ENCODE measurements at regions not wholly inside any gene's neighbourhood (a gene's known extent, or its start where the extent isn't known, plus 50 kb on each side); places are given as distances from the start of the nearest gene placed in this dataset.

- no TSS peak for BruUV-seq (replicated peaks)
- POLR2A ChIA-PET: no interaction called here
- no peaks in the 10 kb centered on the region for H3K9me3 ChIP-seq (replicated peaks; ENCODE audit: control insufficient read depth, insufficient read depth, low read depth, low read length)
- DNase-seq (ENCODE audit: extremely low read depth in 1 of 4, low spot score in 3 of 4) (no peak), ATAC-seq (no peak), FAIRE-seq (no peak)
- WGBS (ENCODE audit: insufficient coverage, low coverage, missing lambda C conversion rate): 0% methylated on average over 2 of the region's 2 CpGs
- intact Hi-C loops (cut with micrococcal nuclease): no loop called here
- H3K9me1 ChIP-seq (ENCODE audit: control insufficient read depth, insufficient read depth, low read length): no peaks in the 10 kb centered on the region
- no peak overlapping the region for H3K9ac ChIP-seq (ENCODE audit: insufficient read depth in 1 of 2, low read depth in 2 of 2, low read length in 2 of 2)
- H2AFZ ChIP-seq (ENCODE audit: low read depth, low read length): no peak overlapping the region
- no peak overlapping the region for H3K4me2 ChIP-seq (ENCODE audit: insufficient read depth, low read length)
- H3K27me3 ChIP-seq (ENCODE audit: control insufficient read depth in 2 of 2, insufficient read depth in 2 of 2, low read length in 2 of 2): peaks cover 4 to 5% of the 10 kb centered on the region in 2 experiments; a peak in 3 of 5 replicates
- CTCF ChIA-PET (ENCODE audit: low intra/inter-chr PET ratio): no interaction called here
- no peaks in the 10 kb centered on the region for H3K4me1 ChIP-seq (replicated peaks in 1 of 2; ENCODE audit: control insufficient read depth in 2 of 2, insufficient read depth in 2 of 2, low read length in 2 of 2)
- in situ Hi-C loops (cut with MboI): no loop called here
- H4K20me1 ChIP-seq (replicated peaks; ENCODE audit: control insufficient read depth, insufficient read depth, low read length): no peaks in the 10 kb centered on the region
- H3K4me3 ChIP-seq: no peak overlapping the region
- H3K36me3 ChIP-seq (ENCODE audit: control insufficient read depth, insufficient read depth, low read length): no peaks in the 10 kb centered on the region
- no peaks in the 10 kb centered on the region for H3K79me2 ChIP-seq (ENCODE audit: control insufficient read depth, insufficient read depth, low read length)
- no peak overlapping the region for H3K27ac ChIP-seq (ENCODE audit: extremely low read depth, low read depth, low read length)
- TF ChIP-seq ZC3H4 (CRISPR knock-in tag; IDR thresholded peaks at IDR 0.05; ENCODE audit: borderline replicate concordance) (no peak), TCF15 (CRISPR knock-in tag; IDR thresholded peaks at IDR 0.05) (no peak), E2F8 (IDR thresholded peaks at IDR 0.05; ENCODE audit: low read depth, partially characterized antibody) (no peak), MCM7 (IDR thresholded peaks at IDR 0.05) (no peak), ZKSCAN3 (CRISPR knock-in tag; IDR thresholded peaks at IDR 0.05) (no peak), ZNF707 (CRISPR knock-in tag; conservative IDR thresholded peaks at IDR 0.05) (no peak), ZNF347 (CRISPR knock-in tag; IDR thresholded peaks at IDR 0.05; ENCODE audit: low read depth) (no peak), ZNF23 (CRISPR knock-in tag; IDR thresholded peaks at IDR 0.05) (no peak), SIX5 (IDR thresholded peaks at IDR 0.05; ENCODE audit: borderline replicate concordance in 1 of 2, insufficient read depth in 1 of 2, low read depth in 1 of 2, low read length in 2 of 2) (no peak), FOXK1 (CRISPR knock-in tag; IDR thresholded peaks at IDR 0.05; ENCODE audit: borderline replicate concordance) (no peak), POLR2A (conservative IDR thresholded peaks at IDR 0.05) (no peak), ZNF354B (CRISPR knock-in tag; IDR thresholded peaks at IDR 0.05) (no peak), ZNF507 (tag; conservative IDR thresholded peaks at IDR 0.05) (no peak), AFF1 (IDR thresholded peaks at IDR 0.05; ENCODE audit: low read depth in 1 of 2, partially characterized antibody in 2 of 2) (no peak), MLX (CRISPR knock-in tag; conservative IDR thresholded peaks at IDR 0.05) (no peak), NR1H2 (CRISPR knock-in tag; IDR thresholded peaks at IDR 0.05) (no peak), TAF15 (IDR thresholded peaks at IDR 0.05; ENCODE audit: low read depth, low read length) (no peak)
Measured at GRCh38 chr6:167537816-167538215, 212.9 kb downstream of the TTLL2 start.
